Brain microvascular endothelial cell (primary cell): ENCODE measurements at regions not wholly inside any gene's neighbourhood (a gene's known extent, or its start where the extent isn't known, plus 50 kb on each side); places are given as distances from the start of the nearest gene placed in this dataset.

Experiments used
- DNase-seq: peaks from one replicate; pipeline ENCODE4 v3.0.0-alpha.2; 2020
- H3K27ac ChIP-seq: fragments of 250-450 bp; sonication (Bioruptor Pico); 2 replicates; pipeline ENCODE4 v1.5.1; 2020; ENCODE audit warnings: mild to moderate bottlenecking, moderate library complexity
- H3K27me3 ChIP-seq: fragments of 250-450 bp; sonication (Bioruptor Pico); replicated peaks from 2 replicates; pipeline ENCODE4 v1.5.1; 2020; ENCODE audit warnings: mild to moderate bottlenecking
- H3K36me3 ChIP-seq: fragments of 250-450 bp; sonication (Bioruptor Pico); replicated peaks from 2 replicates; pipeline ENCODE4 v1.5.1; 2020; ENCODE audit warnings: mild to moderate bottlenecking
- H3K4me3 ChIP-seq: 2 replicates; pipeline ENCODE4 v1.5.1; 2011; ENCODE audit warnings: low read depth, mild to moderate bottlenecking, control low read depth, low read length, moderate library complexity
- CTCF ChIP-seq: IDR thresholded peaks from 2 replicates; pipeline ENCODE4 v1.5.1; 2011; ENCODE audit warnings: low read depth, mild to moderate bottlenecking, moderate library complexity, low read length, control low read depth, inconsistent platforms; ENCODE audit errors: missing control alignments
- in situ Hi-C: cut with HindIII; loops from 2 replicates; pipeline ENCODE4 v1.10.0; 2017; ENCODE audit warnings: low sequenced_read_pairs, low pct_ligation_motif_present

- Histone ChIP-seq H3K27me3 (no peaks in the 10 kb centered on the region), H3K36me3 (no peaks in the 10 kb centered on the region), H3K4me3 (no peak overlapping the region), H3K27ac (no peak overlapping the region)
- TF ChIP-seq CTCF, result no peak
- in situ Hi-C loops, result no loop called here
- no peak for DNase-seq
These were observed 136.4 kb upstream of the CELF2 start for GRCh38 chr10:10881117-10881813.

- no peaks in the 10 kb centered on the region for H3K27me3 ChIP-seq
- H3K36me3 ChIP-seq, result no peaks in the 10 kb centered on the region
- no peak for TF ChIP-seq CTCF
- in situ Hi-C loops, result no loop called here
- no peak overlapping the region for H3K27ac ChIP-seq
- no peak overlapping the region for H3K4me3 ChIP-seq
- DNase-seq, result no peak
These were observed 133.9 kb upstream of the CELF2 start for GRCh38 chr10:10883737-10884136.

GRCh38 chr10:10886861-10887531, 130.7 kb upstream of the CELF2 start:
- TF ChIP-seq CTCF, result no peak
- no peak for DNase-seq
- Histone ChIP-seq H3K36me3 (no peaks in the 10 kb centered on the region), H3K27ac (no peak overlapping the region), H3K27me3 (no peaks in the 10 kb centered on the region), H3K4me3 (no peak overlapping the region)
- in situ Hi-C loops, result no loop called here

- H3K36me3 ChIP-seq, result no peaks in the 10 kb centered on the region
- no peak for TF ChIP-seq CTCF
- DNase-seq, result peak; percentile 65
- no peak overlapping the region for H3K4me3 ChIP-seq
- in situ Hi-C loops, result no loop called here
- no peaks in the 10 kb centered on the region for H3K27me3 ChIP-seq
- no peak overlapping the region for H3K27ac ChIP-seq
These were observed 126.3 kb upstream of the CELF2 start for GRCh38 chr10:10891124-10892082.

- no peak for TF ChIP-seq CTCF
- Histone ChIP-seq H3K27ac (no peak overlapping the region), H3K4me3 (no peak overlapping the region), H3K36me3 (no peaks in the 10 kb centered on the region), H3K27me3 (no peaks in the 10 kb centered on the region)
- in situ Hi-C loops, result no loop called here
- no peak for DNase-seq
These were observed 125.3 kb upstream of the CELF2 start for GRCh38 chr10:10892290-10892875.
